A549 (cell line): ENCODE measurements at regions not wholly inside any gene's neighbourhood (a gene's known extent, or its start where the extent isn't known, plus 50 kb on each side); places are given as distances from the start of the nearest gene placed in this dataset.

Source experiments
- ATAC-seq, 2 experiments: fragments of 200-7000 bp in 1 of 2; fragments of >200 bp in 1 of 2; cut with Nextera tagmentation in 1 of 2; cut with Tn5 transposase in 1 of 2; 3 replicates each; pipeline versions ENCODE4 v1.8.0 to v1.9.1; 2018 to 2020; ENCODE audit warnings: mild to moderate bottlenecking in 1 of 2, moderate library complexity in 1 of 2
- CTCF ChIA-PET: fragments of 300-600 bp; sonication (Branson Sonifier 250); formaldehyde crosslinking; extraction: SDS; loops from one replicate; lab custom pipeline; 2021; ENCODE audit warnings: antibody characterized with exemption, inconsistent platforms; lab: Yijun Ruan, JAX
- POLR2A ChIA-PET: fragments of 350-600 bp; formaldehyde crosslinking; extraction: SDS; loops from one replicate; lab custom pipeline; 2021; ENCODE audit warnings: antibody characterized with exemption, inconsistent platforms; lab: Yijun Ruan, JAX
- DNase-seq, 2 experiments: peaks; one replicate each; pipeline versions ENCODE4 v3.0.0 to v3.0.0-alpha.2; 2011 to 2016; ENCODE audit warnings: low read depth in 1 of 2, low spot score in 1 of 2
- FAIRE-seq: peaks from 2 replicates; lab custom pipeline; 2011; peaks lifted over from hg19 to GRCh38; lab: Jason Lieb, UNC
- H3K27ac ChIP-seq, 2 experiments: fragments of >200 bp; sonication (Bioruptor Twin); formaldehyde crosslinking; 3 replicates each; pipeline ENCODE4 v1.5.1; 2016 to 2017
- H3K4me1 ChIP-seq: fragments of >200 bp; sonication (Bioruptor Twin); formaldehyde crosslinking; 3 replicates; pipeline ENCODE4 v1.6.1; 2016
- H3K4me2 ChIP-seq: fragments of >200 bp; sonication (Bioruptor Twin); formaldehyde crosslinking; 3 replicates; pipeline ENCODE4 v1.6.1; 2016
- H3K4me3 ChIP-seq: fragments of >200 bp; sonication (Bioruptor Twin); formaldehyde crosslinking; 3 replicates; pipeline ENCODE4 v1.5.1; 2016
- H3K9me3 ChIP-seq: fragments of >200 bp; sonication (Bioruptor Twin); formaldehyde crosslinking; 3 replicates; pipeline ENCODE4 v1.6.1; 2016
- CBX2 ChIP-seq: fragments of 200-600 bp; sonication (generic); IDR thresholded peaks from 2 replicates; pipeline ENCODE4 v1.6.1; 2016; ENCODE audit warnings: low read depth, mild to moderate bottlenecking, borderline replicate concordance
- CBX8 ChIP-seq: fragments of 200-600 bp; sonication (generic); IDR thresholded peaks from 2 replicates; pipeline ENCODE4 v1.6.1; 2016
- CEBPB ChIP-seq, 2 experiments: fragments of >200 bp in 1 of 2; sonication (Bioruptor Twin) in 1 of 2; formaldehyde crosslinking in 1 of 2; IDR thresholded peaks; 2 replicates each; pipeline ENCODE4 v1.6.1; 2012 to 2016
- CHD2 ChIP-seq: fragments of 150-350 bp; IDR thresholded peaks from 2 replicates; pipeline ENCODE4 v1.6.1; 2014; ENCODE audit warnings: low read length; ENCODE audit not compliant: partially characterized antibody
- CHD4 ChIP-seq: fragments of 200-600 bp; sonication (generic); IDR thresholded peaks from 2 replicates; pipeline ENCODE4 v1.6.1; 2016; ENCODE audit warnings: antibody characterized with exemption, mild to moderate bottlenecking, borderline replicate concordance
- ELK1 ChIP-seq: fragments of 150-350 bp; IDR thresholded peaks from 2 replicates; pipeline ENCODE4 v1.6.1; 2014; ENCODE audit warnings: low read depth, mild to moderate bottlenecking, low read length
- ESRRA ChIP-seq: fragments of 150-350 bp; IDR thresholded peaks from 2 replicates; pipeline ENCODE4 v1.6.1; 2014; ENCODE audit warnings: mild to moderate bottlenecking, low read length, borderline replicate concordance
- GATA3 ChIP-seq: IDR thresholded peaks from 2 replicates; pipeline ENCODE4 v1.6.1; 2012; ENCODE audit warnings: borderline replicate concordance
- HDAC2 ChIP-seq: fragments of 200-600 bp; sonication (generic); IDR thresholded peaks from 2 replicates; pipeline ENCODE4 v1.6.1; 2016
- KDM5A ChIP-seq: fragments of 200-600 bp; sonication (generic); IDR thresholded peaks from 2 replicates; pipeline ENCODE4 v1.6.1; 2016; ENCODE audit warnings: antibody characterized with exemption, mild to moderate bottlenecking
- MAZ ChIP-seq: fragments of 150-350 bp; IDR thresholded peaks from 2 replicates; pipeline ENCODE4 v1.6.1; 2014; ENCODE audit warnings: antibody characterized with exemption, low read depth, low read length, borderline replicate concordance
- NPAS2 ChIP-seq: fragments of 250-450 bp; sonication (Bioruptor Pico); IDR thresholded peaks from 2 replicates; pipeline ENCODE4 v1.8.0; 2022; ENCODE audit warnings: mild to moderate bottlenecking, moderate library complexity, borderline replicate concordance
- NR3C1 ChIP-seq: fragments of >200 bp; sonication (Bioruptor Twin); formaldehyde crosslinking; IDR thresholded peaks from 3 replicates; pipeline ENCODE4 v1.6.1; 2017
- PBX3 ChIP-seq: IDR thresholded peaks from 2 replicates; pipeline ENCODE4 v1.6.1; 2012
- PHF8 ChIP-seq: fragments of 200-600 bp; sonication (generic); IDR thresholded peaks from 2 replicates; pipeline ENCODE4 v1.6.1; 2016; ENCODE audit warnings: low read depth, mild to moderate bottlenecking, antibody characterized with exemption, moderate library complexity, borderline replicate concordance
- POLR2AphosphoS2 ChIP-seq: conservative IDR thresholded peaks from 2 replicates; pipeline ENCODE4 v1.6.1; 2012; ENCODE audit warnings: low read length, improper control_type of control experiment, inconsistent platforms
- RARB ChIP-seq: fragments of 250-450 bp; sonication (Bioruptor Pico); IDR thresholded peaks from 2 replicates; pipeline ENCODE4 v1.8.0; 2021; ENCODE audit warnings: mild to moderate bottlenecking, moderate library complexity
- RCOR1 ChIP-seq: fragments of 150-350 bp; IDR thresholded peaks from 2 replicates; pipeline ENCODE4 v1.6.1; 2014; ENCODE audit warnings: antibody characterized with exemption, low read length, low read depth
- ZFP36 ChIP-seq: fragments of 450-650 bp; IDR thresholded peaks from 2 replicates; pipeline ENCODE4 v1.6.1; 2014; ENCODE audit warnings: borderline replicate concordance; ENCODE audit not compliant: partially characterized antibody
- ZNF302 ChIP-seq: fragments of 250-450 bp; sonication (Bioruptor Pico); IDR thresholded peaks from 2 replicates; pipeline ENCODE4 v1.9.0; 2021; ENCODE audit warnings: inconsistent platforms, mild to moderate bottlenecking, moderate library complexity
- ZSCAN20 ChIP-seq: fragments of 250-450 bp; sonication (Bioruptor Pico); IDR thresholded peaks from 2 replicates; pipeline ENCODE4 v1.8.0; 2022; ENCODE audit warnings: mild to moderate bottlenecking, moderate library complexity
- WGBS: methylation state at CpG from one replicate; pipeline ENCODE4 v1.1.6; 2017; ENCODE audit errors: missing lambda C conversion rate; 5-methylcytosine and 5-hydroxymethylcytosine counted together
- TF ChIP-seq, protein P1 (sequence below): IDR thresholded peaks from 2 replicates; pipeline ENCODE4 v1.6.1; 2012; ENCODE audit warnings: low read depth, borderline replicate concordance
- TF ChIP-seq, protein P2 (sequence below): fragments of >200 bp; sonication (Bioruptor Twin); formaldehyde crosslinking; IDR thresholded peaks from 3 replicates; pipeline ENCODE4 v1.5.1; 2016

DNA sequence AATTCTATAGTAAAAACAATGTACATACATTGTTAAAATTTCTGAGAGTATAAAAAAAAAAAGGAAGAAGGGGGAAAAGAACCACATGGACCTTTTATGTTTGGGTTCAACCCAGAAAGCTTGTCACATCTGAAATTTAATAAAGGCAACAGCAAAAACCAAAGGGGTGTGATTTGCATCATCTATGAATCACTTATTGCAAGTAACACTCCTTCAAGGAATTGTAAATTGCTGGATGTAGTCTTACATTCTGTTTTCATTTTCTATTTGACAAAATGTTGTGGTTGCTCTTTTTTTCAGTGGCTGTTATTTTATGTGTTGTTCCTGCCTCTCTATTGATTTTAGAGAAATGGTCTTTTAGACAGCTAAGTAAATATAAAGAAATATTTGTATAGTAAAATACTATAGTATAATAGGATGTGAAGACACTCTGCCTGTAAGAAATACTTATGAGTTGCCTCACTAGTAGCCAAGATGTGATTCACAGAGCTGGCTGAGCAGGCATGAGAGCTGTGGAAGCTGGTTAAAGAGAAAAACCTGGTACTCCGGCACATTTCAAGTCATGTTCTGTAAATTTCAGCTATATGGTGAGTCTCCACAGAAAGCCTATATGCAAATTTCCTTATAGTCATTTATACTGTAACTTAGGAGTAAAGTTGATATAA lies 131.1 kb upstream of the CNTLN start:
- H3K27ac ChIP-seq = no peak overlapping the region
- FAIRE-seq = no peak
- ATAC-seq = no peak; a peak in 1 of 6 replicates
- peaks cover 3% of the 10 kb centered on the region; the same call in 1 of the 3 replicates for H3K9me3 ChIP-seq
- ChIA-PET POLR2A (no interaction called here), CTCF (no interaction called here)
- 100% methylated on average over 1 of the region's 1 CpG for WGBS
- peaks cover 9% of the 10 kb centered on the region; the same call in 1 of the 3 replicates for H3K4me1 ChIP-seq
- TF ChIP-seq HDAC2 = no peak
- TF ChIP-seq POLR2AphosphoS2 = no peak
- TF ChIP-seq, protein P1, sequence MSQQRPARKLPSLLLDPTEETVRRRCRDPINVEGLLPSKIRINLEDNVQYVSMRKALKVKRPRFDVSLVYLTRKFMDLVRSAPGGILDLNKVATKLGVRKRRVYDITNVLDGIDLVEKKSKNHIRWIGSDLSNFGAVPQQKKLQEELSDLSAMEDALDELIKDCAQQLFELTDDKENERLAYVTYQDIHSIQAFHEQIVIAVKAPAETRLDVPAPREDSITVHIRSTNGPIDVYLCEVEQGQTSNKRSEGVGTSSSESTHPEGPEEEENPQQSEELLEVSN = no peak
- no peak for TF ChIP-seq ZFP36
- TF ChIP-seq ZNF302 (CRISPR knock-in tag) = no peak
- TF ChIP-seq NPAS2 = no peak
- TF ChIP-seq MAZ = no peak
- no peak for TF ChIP-seq ESRRA
- no peak for TF ChIP-seq CEBPB (IDR thresholded peaks at IDR 0.05)
- no peak for TF ChIP-seq PBX3
- H3K4me2 ChIP-seq = no peak overlapping the region
- DNase-seq = no peak
- H3K4me3 ChIP-seq = no peak overlapping the region

DNA sequence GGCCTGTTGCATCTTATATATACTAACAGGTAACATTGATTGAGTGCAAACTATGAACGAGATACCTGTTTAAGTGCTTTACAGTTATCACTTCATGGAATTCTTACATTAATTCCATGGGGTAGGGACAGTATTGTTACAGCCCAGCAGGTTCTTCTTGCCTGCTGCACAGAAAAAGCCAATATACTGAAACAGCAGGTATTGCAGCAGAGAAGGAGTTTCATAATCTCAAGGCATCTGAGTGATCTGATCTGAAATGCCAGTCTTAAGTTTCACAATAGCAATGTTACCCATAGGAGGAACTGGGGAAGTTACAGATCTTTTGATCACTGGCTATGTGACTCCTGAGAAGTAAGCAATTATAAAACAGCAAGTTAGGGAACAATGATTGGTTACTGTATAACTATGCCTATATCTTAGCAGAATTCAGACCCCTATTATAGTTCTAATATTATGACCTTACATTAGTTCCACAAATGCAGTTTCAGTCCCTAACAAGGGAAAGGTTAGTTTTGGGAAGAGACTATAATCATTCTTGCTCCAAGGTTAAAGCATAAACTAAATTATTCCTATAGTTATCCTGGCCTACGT lies 126.5 kb upstream of the BNC2 start:
- Histone ChIP-seq H3K9me3 (peaks cover 39% of the 10 kb centered on the region), H3K4me2 (no peak overlapping the region), H3K4me3 (no peak overlapping the region), H3K27ac (no peak overlapping the region), H3K4me1 (no peaks in the 10 kb centered on the region)
- TF ChIP-seq PHF8 = no peak
- TF ChIP-seq CEBPB (IDR thresholded peaks at IDR 0.05) = peak in 1 of 2 experiments; percentile 66; a peak in 2 of 4 replicates
- TF ChIP-seq KDM5A = peak; percentile 86
- ATAC-seq = no peak
- ChIA-PET CTCF (no interaction called here), POLR2A (no interaction called here)
- DNase-seq = no peak
- FAIRE-seq = no peak
- WGBS = 14% methylated on average over 2 of the region's 2 CpGs

- ATAC-seq (no peak), FAIRE-seq (no peak), DNase-seq (no peak)
- TF ChIP-seq ESRRA = no peak
- TF ChIP-seq NR3C1 = no peak
- TF ChIP-seq GATA3 = no peak
- Histone ChIP-seq H3K27ac (no peak overlapping the region), H3K4me2 (no peak overlapping the region), H3K9me3 (peaks cover 22% of the 10 kb centered on the region; the same call in 2 of the 3 replicates), H3K4me3 (no peak overlapping the region), H3K4me1 (no peaks in the 10 kb centered on the region)
- ChIA-PET CTCF (interaction anchor here (0.6 kb wide), 1 partner anchor 61 kb away, joined by 3 read pairs; no protein-coding TSS in a partner anchor), POLR2A (no interaction called here)
- WGBS = 40% methylated on average over 2 of the region's 2 CpGs
Observed at GRCh38 chr9:16992138-16992537, 121.7 kb upstream of the BNC2 start.

DNA sequence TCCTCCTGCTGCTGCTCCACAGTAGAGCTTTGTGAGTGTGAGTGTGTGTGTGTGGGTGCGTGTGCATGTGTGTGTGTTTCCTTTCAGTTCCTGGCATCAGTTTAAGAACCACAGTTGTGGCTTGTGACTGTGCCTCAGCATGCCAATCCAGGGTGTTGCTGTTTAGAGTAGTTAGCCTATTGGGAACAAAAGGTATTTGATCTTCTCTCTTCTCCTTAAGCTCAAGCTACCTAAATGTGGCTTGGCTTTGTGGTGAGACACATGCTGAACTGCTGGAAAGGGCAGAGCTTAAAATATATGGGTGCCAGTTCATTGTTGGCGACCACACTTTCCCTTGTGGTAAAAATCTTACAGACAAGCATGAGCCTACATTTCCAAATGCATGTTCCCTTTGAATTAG lies 116.6 kb upstream of the BNC2 start:
- H3K9me3 ChIP-seq = no peaks in the 10 kb centered on the region
- H3K4me3 ChIP-seq = no peak overlapping the region
- H3K4me1 ChIP-seq = peaks cover 4% of the 10 kb centered on the region; the same call in 1 of the 3 replicates
- H3K4me2 ChIP-seq = no peak overlapping the region
- ATAC-seq (no peak), DNase-seq (no peak), FAIRE-seq (no peak)
- no peak overlapping the region for H3K27ac ChIP-seq
- ChIA-PET CTCF (interaction anchor here (1.6 kb wide), 1 partner anchor 12 kb away, joined by 4 read pairs; no protein-coding TSS in a partner anchor), POLR2A (no interaction called here)
- 79% methylated on average over 2 of the region's 2 CpGs for WGBS
- TF ChIP-seq PBX3 = no peak
- TF ChIP-seq CHD4 = no peak
- TF ChIP-seq ZSCAN20 (CRISPR knock-in tag) = no peak
- no peak for TF ChIP-seq RARB (CRISPR knock-in tag)
- TF ChIP-seq ESRRA = no peak
- no peak for TF ChIP-seq ELK1
- TF ChIP-seq ZNF302 (CRISPR knock-in tag) = no peak
- TF ChIP-seq HDAC2 = no peak
- TF ChIP-seq RCOR1 = no peak
- no peak for TF ChIP-seq CHD2
- no peak for TF ChIP-seq KDM5A
- TF ChIP-seq, protein P2, sequence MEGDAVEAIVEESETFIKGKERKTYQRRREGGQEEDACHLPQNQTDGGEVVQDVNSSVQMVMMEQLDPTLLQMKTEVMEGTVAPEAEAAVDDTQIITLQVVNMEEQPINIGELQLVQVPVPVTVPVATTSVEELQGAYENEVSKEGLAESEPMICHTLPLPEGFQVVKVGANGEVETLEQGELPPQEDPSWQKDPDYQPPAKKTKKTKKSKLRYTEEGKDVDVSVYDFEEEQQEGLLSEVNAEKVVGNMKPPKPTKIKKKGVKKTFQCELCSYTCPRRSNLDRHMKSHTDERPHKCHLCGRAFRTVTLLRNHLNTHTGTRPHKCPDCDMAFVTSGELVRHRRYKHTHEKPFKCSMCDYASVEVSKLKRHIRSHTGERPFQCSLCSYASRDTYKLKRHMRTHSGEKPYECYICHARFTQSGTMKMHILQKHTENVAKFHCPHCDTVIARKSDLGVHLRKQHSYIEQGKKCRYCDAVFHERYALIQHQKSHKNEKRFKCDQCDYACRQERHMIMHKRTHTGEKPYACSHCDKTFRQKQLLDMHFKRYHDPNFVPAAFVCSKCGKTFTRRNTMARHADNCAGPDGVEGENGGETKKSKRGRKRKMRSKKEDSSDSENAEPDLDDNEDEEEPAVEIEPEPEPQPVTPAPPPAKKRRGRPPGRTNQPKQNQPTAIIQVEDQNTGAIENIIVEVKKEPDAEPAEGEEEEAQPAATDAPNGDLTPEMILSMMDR = no peak
- no peak for TF ChIP-seq CBX8
- TF ChIP-seq CBX2 = no peak
